Epithelial cell of proximal tubule (primary cell): ENCODE measurements at regions not wholly inside any gene's neighbourhood (a gene's known extent, or its start where the extent isn't known, plus 50 kb on each side); places are given as distances from the start of the nearest gene placed in this dataset.

Experiments used
- DNase-seq: peaks from one replicate; pipeline ENCODE4 v3.0.0-alpha.2; 2011; ENCODE audit warnings: low read depth
- H3K4me3 ChIP-seq: 2 replicates; pipeline ENCODE4 v1.5.1; 2011; ENCODE audit warnings: low read depth, mild to moderate bottlenecking, low read length
- CTCF ChIP-seq: conservative IDR thresholded peaks from 2 replicates; pipeline ENCODE4 v1.5.1; 2012; ENCODE audit warnings: low read depth, mild to moderate bottlenecking, low read length

DNA sequence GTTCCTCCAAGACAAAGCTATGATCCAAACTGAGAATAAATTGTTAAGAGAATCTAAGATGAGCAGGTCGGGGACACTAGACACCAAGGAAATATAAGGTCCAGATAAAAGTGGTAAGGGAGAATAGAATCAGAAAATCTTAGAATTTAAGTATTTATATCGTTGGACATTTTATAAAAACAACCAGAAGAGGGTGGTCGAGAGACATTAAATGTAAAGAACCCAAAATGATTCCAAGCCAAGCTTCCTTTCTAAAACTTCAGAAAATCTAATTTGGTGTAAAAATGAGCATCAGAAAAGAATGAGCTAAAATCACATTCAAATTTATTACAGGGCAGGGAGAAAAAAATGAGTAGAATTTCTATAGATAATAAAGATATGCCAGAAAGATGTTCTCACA is 97.8 kb upstream of the OGFRL1 start:
- TF ChIP-seq CTCF: peak; percentile 50
- no peak for DNase-seq

GRCh38 chr6:71194724-71195123 is 93.9 kb upstream of the OGFRL1 start:
- no peak for TF ChIP-seq CTCF
- H3K4me3 ChIP-seq: no peak overlapping the region
- DNase-seq: peak; percentile 76

More for the DNA sequence above, 97.8 kb upstream of the OGFRL1 start:
- H3K4me3 ChIP-seq: no peak overlapping the region

DNA sequence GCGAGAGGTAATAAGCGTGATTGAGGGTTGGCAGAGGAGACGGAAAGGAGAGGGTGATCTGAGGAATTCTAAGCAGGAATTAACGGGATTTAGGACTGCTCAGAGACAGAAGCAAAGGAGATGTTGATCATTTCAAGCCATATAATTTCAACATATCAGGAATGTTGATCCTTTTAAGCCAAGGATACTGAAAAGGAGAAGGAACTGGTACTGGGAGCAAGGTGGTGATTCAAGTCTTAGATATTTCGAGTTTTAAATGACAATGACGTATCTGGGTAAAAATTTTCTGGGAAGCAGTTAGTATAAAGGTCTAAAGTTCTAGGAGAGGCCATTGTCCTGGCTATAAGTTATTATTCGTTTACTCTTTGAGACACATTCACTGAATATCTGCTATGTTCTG is 91.3 kb upstream of the OGFRL1 start:
- no peak for TF ChIP-seq CTCF
- no peak overlapping the region for H3K4me3 ChIP-seq
- no peak for DNase-seq

DNA sequence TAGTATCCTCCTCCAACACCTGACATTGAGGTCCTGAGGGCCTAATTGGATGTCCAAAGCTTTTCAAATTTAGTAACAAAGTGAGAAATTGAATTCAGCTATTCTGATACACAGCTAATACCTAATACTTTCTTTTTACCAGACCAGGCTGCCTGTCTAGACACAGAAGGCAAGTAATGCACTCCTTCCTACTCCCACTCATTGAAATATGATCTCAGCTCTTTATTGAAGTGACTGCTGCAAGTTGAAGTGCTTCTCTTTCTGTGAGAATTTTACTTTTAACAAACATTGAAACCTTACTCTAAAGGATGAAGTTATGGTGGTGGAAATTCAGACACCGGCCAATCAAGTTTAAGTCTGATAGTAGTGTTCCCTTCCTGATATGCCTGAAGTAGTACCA is 90.8 kb upstream of the OGFRL1 start:
- no peak for DNase-seq
- H3K4me3 ChIP-seq: no peak overlapping the region
- no peak for TF ChIP-seq CTCF

GRCh38 chr6:71198908-71199307 is 89.7 kb upstream of the OGFRL1 start:
- TF ChIP-seq CTCF: no peak
- DNase-seq: no peak
- H3K4me3 ChIP-seq: no peak overlapping the region

DNA sequence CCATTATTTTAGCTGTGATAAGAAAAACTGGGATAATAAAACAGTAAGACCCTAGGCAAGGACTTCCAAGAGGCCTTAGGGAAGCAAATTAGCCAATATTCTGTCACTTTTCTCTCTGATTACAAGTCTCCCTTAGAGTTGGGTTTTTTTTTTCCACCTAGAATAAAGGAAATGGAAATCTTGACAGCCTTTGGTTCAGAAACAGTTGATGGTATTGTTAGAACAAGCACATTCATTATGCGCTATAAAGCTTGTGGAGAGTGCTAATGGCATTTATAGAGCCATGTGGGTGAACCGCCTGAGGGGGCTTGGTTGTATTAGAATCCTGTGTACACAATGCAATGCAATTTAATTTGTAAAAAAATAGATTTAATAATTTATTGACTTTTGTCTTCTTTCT is 88.9 kb upstream of the OGFRL1 start:
- no peak for TF ChIP-seq CTCF
- no peak overlapping the region for H3K4me3 ChIP-seq
- no peak for DNase-seq

DNA sequence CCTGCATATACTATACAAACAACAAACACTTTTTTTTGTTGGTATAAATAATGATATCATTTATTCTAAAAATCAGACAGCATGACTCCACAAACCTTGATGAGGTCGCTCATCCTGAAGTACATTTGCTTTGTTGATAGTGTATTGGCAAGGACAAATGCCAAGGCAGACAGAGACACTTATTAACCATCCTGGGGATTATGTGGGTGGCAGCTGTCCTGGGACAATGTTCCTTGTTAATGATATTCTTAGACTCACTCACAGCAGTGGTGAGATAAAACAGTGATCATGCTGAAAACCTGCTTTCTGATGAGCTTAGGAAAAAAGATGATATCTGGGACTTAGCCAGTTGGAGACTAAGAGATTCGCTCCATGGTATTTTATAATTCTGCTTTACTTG is 85.4 kb upstream of the OGFRL1 start:
- no peak for TF ChIP-seq CTCF
- no peak for DNase-seq
- no peak overlapping the region for H3K4me3 ChIP-seq
